ENCODE measurements at regions not wholly inside any gene's neighbourhood (a gene's known extent, or its start where the extent isn't known, plus 50 kb on each side); places are given as distances from the start of the nearest gene placed in this dataset.

DNA sequence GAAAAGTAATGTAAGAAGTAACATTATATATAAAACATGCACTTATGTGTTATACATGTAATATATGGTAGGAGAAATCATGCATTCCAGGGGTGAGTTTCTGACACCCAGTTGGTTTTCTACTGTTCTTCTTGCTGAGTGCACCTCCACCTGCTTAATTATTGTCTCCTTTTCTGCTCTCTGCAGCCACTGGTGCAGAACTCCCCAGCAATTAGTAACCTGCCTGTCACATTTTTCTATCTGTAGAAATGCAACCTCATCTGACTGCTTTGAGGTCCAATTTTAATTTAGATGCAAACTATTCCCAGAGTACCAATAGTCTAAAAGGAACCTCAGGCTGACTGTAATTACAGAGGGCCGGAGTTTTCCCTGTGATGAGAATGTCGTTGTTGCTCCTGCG, 842.1 kb downstream of the AACS start:
- no peaks in the 10 kb centered on the region for H3K4me1 ChIP-seq (ENCODE audit: insufficient read depth, low read length, severe bottlenecking)
- no peaks in the 10 kb centered on the region for H4K20me1 ChIP-seq (ENCODE audit: insufficient read depth, low read length)
- H3F3A ChIP-seq (ENCODE audit: insufficient read depth, low read length): no peaks in the 10 kb centered on the region
- H3K4me3 ChIP-seq (ENCODE audit: low read depth, low read length, poor library complexity, severe bottlenecking): no peak overlapping the region
- H3K9me2 ChIP-seq (ENCODE audit: low read depth, low read length): no peaks in the 10 kb centered on the region
- no peak overlapping the region for H3K9ac ChIP-seq (ENCODE audit: low read length)
- no peaks in the 10 kb centered on the region for H3K36me3 ChIP-seq (ENCODE audit: insufficient read depth, low read length)
- no peaks in the 10 kb centered on the region for H3K27me3 ChIP-seq (ENCODE audit: insufficient read depth, low read length)
- no peaks in the 10 kb centered on the region for H3K79me2 ChIP-seq (ENCODE audit: insufficient read depth, low read length)
- no peak overlapping the region for H3K27ac ChIP-seq (ENCODE audit: low read depth, low read length, poor library complexity, severe bottlenecking)
- TF ChIP-seq, protein P1, sequence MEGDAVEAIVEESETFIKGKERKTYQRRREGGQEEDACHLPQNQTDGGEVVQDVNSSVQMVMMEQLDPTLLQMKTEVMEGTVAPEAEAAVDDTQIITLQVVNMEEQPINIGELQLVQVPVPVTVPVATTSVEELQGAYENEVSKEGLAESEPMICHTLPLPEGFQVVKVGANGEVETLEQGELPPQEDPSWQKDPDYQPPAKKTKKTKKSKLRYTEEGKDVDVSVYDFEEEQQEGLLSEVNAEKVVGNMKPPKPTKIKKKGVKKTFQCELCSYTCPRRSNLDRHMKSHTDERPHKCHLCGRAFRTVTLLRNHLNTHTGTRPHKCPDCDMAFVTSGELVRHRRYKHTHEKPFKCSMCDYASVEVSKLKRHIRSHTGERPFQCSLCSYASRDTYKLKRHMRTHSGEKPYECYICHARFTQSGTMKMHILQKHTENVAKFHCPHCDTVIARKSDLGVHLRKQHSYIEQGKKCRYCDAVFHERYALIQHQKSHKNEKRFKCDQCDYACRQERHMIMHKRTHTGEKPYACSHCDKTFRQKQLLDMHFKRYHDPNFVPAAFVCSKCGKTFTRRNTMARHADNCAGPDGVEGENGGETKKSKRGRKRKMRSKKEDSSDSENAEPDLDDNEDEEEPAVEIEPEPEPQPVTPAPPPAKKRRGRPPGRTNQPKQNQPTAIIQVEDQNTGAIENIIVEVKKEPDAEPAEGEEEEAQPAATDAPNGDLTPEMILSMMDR (IDR thresholded peaks at IDR 0.05; ENCODE audit: low read length): no peak
- no peak overlapping the region for H2AFZ ChIP-seq (ENCODE audit: low read length)
- H3K4me2 ChIP-seq (ENCODE audit: low read length): no peak overlapping the region
- H3K9me3 ChIP-seq (ENCODE audit: low read length): no peaks in the 10 kb centered on the region

DNA sequence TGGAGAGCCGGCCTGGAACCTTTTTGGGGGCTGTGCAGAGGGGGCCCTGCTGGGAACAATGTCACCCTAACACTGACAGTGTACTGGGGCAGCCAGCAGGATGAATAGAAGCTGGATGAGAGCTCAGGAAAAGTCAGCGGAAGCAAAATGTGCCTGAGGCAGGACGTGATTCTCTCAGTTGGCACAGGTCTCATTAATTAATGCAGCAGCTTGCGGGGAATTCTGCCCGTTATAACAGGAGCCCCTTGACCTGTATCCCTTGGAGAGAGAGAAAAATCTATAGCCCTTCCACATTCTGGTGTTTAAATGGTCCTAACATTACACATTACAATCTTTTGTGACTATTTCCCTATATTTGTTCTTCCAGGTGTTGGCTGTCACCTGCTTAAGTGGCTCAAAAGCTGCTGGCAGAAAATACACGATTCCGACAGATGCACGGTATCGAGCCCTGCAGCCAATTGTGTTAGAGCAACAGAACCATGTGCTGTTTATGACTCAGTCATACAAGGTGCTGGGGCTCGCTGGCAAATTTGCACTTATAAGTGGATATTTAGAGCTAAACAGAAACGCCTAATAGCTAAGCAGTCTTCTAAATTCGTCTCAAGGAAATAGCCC, 854.7 kb downstream of the AACS start:
- TF ChIP-seq EZH2 (IDR thresholded peaks at IDR 0.05; ENCODE audit: borderline replicate concordance, low read length): no peak
- TF ChIP-seq, protein P1 (IDR thresholded peaks at IDR 0.05; ENCODE audit: low read length): no peak
- Histone ChIP-seq H3F3A (ENCODE audit: insufficient read depth, low read length) (no peaks in the 10 kb centered on the region), H2AFZ (ENCODE audit: low read length) (no peak overlapping the region), H3K4me3 (ENCODE audit: low read depth, low read length, poor library complexity, severe bottlenecking) (no peak overlapping the region), H3K4me1 (ENCODE audit: insufficient read depth, low read length, severe bottlenecking) (no peaks in the 10 kb centered on the region), H4K20me1 (ENCODE audit: insufficient read depth, low read length) (no peaks in the 10 kb centered on the region), H3K9ac (ENCODE audit: low read length) (no peak overlapping the region), H3K9me2 (ENCODE audit: low read depth, low read length) (no peaks in the 10 kb centered on the region), H3K27ac (ENCODE audit: low read depth, low read length, poor library complexity, severe bottlenecking) (no peak overlapping the region), H3K9me3 (ENCODE audit: low read length) (no peaks in the 10 kb centered on the region), H3K79me2 (ENCODE audit: insufficient read depth, low read length) (no peaks in the 10 kb centered on the region), H3K27me3 (ENCODE audit: insufficient read depth, low read length) (no peaks in the 10 kb centered on the region), H3K4me2 (ENCODE audit: low read length) (no peak overlapping the region), H3K36me3 (ENCODE audit: insufficient read depth, low read length) (no peaks in the 10 kb centered on the region)

DNA sequence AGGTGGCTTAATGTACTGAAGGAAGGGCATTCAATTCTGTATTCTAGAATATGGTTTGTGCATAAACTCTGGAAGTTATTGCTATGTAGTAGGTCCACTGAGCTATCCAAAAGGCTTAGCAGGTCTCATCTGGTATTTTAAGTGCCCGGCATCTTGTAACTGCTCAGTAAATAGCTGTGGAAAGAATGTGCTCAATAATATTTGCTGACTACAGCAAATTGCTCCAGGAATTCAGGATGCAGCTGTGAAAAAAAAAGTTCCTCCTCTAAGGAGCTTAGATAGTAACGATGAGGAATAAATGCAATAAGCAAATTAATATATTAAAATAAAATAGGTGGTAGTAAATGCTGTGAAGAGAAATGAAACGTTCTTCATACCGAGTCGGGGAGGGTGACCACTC, 857.1 kb downstream of the AACS start:
- Histone ChIP-seq H3K79me2 (ENCODE audit: insufficient read depth, low read length) (no peaks in the 10 kb centered on the region), H3K9ac (ENCODE audit: low read length) (no peak overlapping the region), H3K4me1 (ENCODE audit: insufficient read depth, low read length, severe bottlenecking) (no peaks in the 10 kb centered on the region), H4K20me1 (ENCODE audit: insufficient read depth, low read length) (no peaks in the 10 kb centered on the region), H3K27ac (ENCODE audit: low read depth, low read length, poor library complexity, severe bottlenecking) (no peak overlapping the region), H3K9me3 (ENCODE audit: low read length) (no peaks in the 10 kb centered on the region), H3K27me3 (ENCODE audit: insufficient read depth, low read length) (no peaks in the 10 kb centered on the region), H3K4me3 (ENCODE audit: low read depth, low read length, poor library complexity, severe bottlenecking) (no peak overlapping the region), H2AFZ (ENCODE audit: low read length) (no peak overlapping the region), H3K36me3 (ENCODE audit: insufficient read depth, low read length) (no peaks in the 10 kb centered on the region), H3K4me2 (ENCODE audit: low read length) (no peak overlapping the region), H3F3A (ENCODE audit: insufficient read depth, low read length) (no peaks in the 10 kb centered on the region), H3K9me2 (ENCODE audit: low read depth, low read length) (no peaks in the 10 kb centered on the region)
- TF ChIP-seq EZH2 (IDR thresholded peaks at IDR 0.05; ENCODE audit: borderline replicate concordance, low read length): no peak
- TF ChIP-seq, protein P1 (IDR thresholded peaks at IDR 0.05; ENCODE audit: low read length): no peak
